ENCODE measurements at regions not wholly inside any gene's neighbourhood (a gene's known extent, or its start where the extent isn't known, plus 50 kb on each side); places are given as distances from the start of the nearest gene placed in this dataset.

DNA sequence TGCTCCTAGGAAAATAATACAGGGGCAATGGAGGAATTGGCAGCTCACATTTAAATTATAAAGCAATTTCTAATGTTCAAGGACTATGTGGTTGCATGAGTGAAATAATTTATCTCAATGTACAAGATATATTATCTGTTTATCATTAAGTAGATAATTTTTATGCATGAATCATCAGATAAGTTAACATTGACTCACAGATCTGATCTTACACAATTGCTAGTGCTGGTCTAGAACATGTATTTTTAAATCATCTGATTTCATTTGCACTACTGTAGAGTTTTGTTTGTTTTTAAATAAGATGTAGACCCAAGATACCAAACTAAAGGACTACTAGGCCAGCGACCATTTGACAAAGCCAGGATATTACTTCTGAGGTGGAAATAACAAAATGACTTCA is 199.2 kb downstream of the BMP2 start:
- Histone ChIP-seq H3K9me3 (ENCODE audit: control insufficient read depth, low read depth, low read length) (no peaks in the 10 kb centered on the region), H4K20me1 (ENCODE audit: control insufficient read depth, extremely low read depth, insufficient read depth, low read length) (no peaks in the 10 kb centered on the region), H3K27me3 (ENCODE audit: control insufficient read depth, extremely low read depth, insufficient read depth, low read length) (no peaks in the 10 kb centered on the region), H3K36me3 (ENCODE audit: control insufficient read depth in 2 of 2, extremely low read depth in 1 of 2, insufficient read depth in 2 of 2, low read length in 2 of 2) (no peaks in the 10 kb centered on the region), H3K9me1 (ENCODE audit: control insufficient read depth, extremely low read depth, insufficient read depth, low read length) (no peaks in the 10 kb centered on the region), H2AFZ (ENCODE audit: control insufficient read depth, low read length) (no peak overlapping the region), H3K4me2 (ENCODE audit: control insufficient read depth, extremely low read depth, insufficient read depth, low read depth, low read length) (peak overlapping the region; percentile 32), H3K27ac (ENCODE audit: control insufficient read depth, insufficient read depth, low read length) (no peak overlapping the region), H3K79me2 (ENCODE audit: control insufficient read depth, insufficient read depth, low read length) (no peaks in the 10 kb centered on the region), H3K9ac (ENCODE audit: control insufficient read depth, extremely low read depth, insufficient read depth, low read length) (no peak overlapping the region), H3K4me1 (ENCODE audit: control insufficient read depth, extremely low read depth, insufficient read depth, low read length) (peaks cover 8% of the 10 kb centered on the region), H3K4me3 (ENCODE audit: control insufficient read depth in 2 of 3, extremely low read depth in 1 of 3, insufficient read depth in 2 of 3, low read depth in 1 of 3, low read length in 3 of 3) (no peak overlapping the region)
- dilution Hi-C loops (cut with MboI; ENCODE audit: extremely low pct_ligation_motif_present, low sequenced_read_pairs), result no loop called here
- FAIRE-seq (no peak), DNase-seq (ENCODE audit: low read depth, low spot score) (no peak)
- TF ChIP-seq CTCF (optimal IDR thresholded peaks at IDR 0.05 in 1 of 3, IDR thresholded peaks at IDR 0.05 in 1 of 3, conservative IDR thresholded peaks at IDR 0.05 in 1 of 3; ENCODE audit: extremely low read depth in 1 of 3, insufficient read depth in 2 of 3, low read length in 3 of 3) (no peak), EZH2 (IDR thresholded peaks at IDR 0.05; ENCODE audit: low read length) (no peak)

DNA sequence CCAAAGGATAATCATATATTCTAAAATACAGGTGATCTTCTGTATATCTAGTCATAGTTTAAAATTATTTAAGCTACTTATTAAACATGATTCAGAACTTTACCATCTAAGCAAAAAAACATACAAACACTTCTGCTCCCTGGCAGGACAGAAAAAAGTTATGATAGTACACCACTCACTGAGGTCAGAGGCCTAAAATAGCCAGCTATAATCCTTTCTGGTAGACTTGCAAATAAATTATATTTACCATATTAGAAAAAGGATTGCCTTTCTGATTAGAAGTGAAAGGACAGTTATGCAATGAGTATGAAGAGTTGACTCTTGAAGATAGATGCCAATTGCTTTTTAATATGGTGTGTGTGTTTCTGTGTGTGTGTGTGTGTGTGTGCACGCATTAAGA is 207.4 kb downstream of the BMP2 start:
- no peak for TF ChIP-seq CTCF (optimal IDR thresholded peaks at IDR 0.05 in 1 of 3, IDR thresholded peaks at IDR 0.05 in 1 of 3, conservative IDR thresholded peaks at IDR 0.05 in 1 of 3; ENCODE audit: extremely low read depth in 1 of 3, insufficient read depth in 2 of 3, low read length in 3 of 3)
- TF ChIP-seq EZH2 (IDR thresholded peaks at IDR 0.05; ENCODE audit: low read length), result no peak
- Histone ChIP-seq H4K20me1 (ENCODE audit: control insufficient read depth, extremely low read depth, insufficient read depth, low read length) (no peaks in the 10 kb centered on the region), H3K27me3 (ENCODE audit: control insufficient read depth, extremely low read depth, insufficient read depth, low read length) (no peaks in the 10 kb centered on the region), H3K4me1 (ENCODE audit: control insufficient read depth, extremely low read depth, insufficient read depth, low read length) (no peaks in the 10 kb centered on the region), H3K36me3 (ENCODE audit: control insufficient read depth in 2 of 2, extremely low read depth in 1 of 2, insufficient read depth in 2 of 2, low read length in 2 of 2) (no peaks in the 10 kb centered on the region), H3K9me1 (ENCODE audit: control insufficient read depth, extremely low read depth, insufficient read depth, low read length) (no peaks in the 10 kb centered on the region), H3K4me2 (ENCODE audit: control insufficient read depth, extremely low read depth, insufficient read depth, low read depth, low read length) (no peak overlapping the region), H3K27ac (ENCODE audit: control insufficient read depth, insufficient read depth, low read length) (no peak overlapping the region), H3K9ac (ENCODE audit: control insufficient read depth, extremely low read depth, insufficient read depth, low read length) (no peak overlapping the region), H3K4me3 (ENCODE audit: control insufficient read depth in 2 of 3, extremely low read depth in 1 of 3, insufficient read depth in 2 of 3, low read depth in 1 of 3, low read length in 3 of 3) (no peak overlapping the region), H3K79me2 (ENCODE audit: control insufficient read depth, insufficient read depth, low read length) (no peaks in the 10 kb centered on the region), H2AFZ (ENCODE audit: control insufficient read depth, low read length) (no peak overlapping the region), H3K9me3 (ENCODE audit: control insufficient read depth, low read depth, low read length) (no peaks in the 10 kb centered on the region)
- dilution Hi-C loops (cut with MboI; ENCODE audit: extremely low pct_ligation_motif_present, low sequenced_read_pairs), result no loop called here
- FAIRE-seq, result no peak
- no peak for DNase-seq (ENCODE audit: low read depth, low spot score)

All from keratinocyte (primary cell).